Bronchial epithelial cell (primary cell): ENCODE measurements at regions not wholly inside any gene's neighbourhood (a gene's known extent, or its start where the extent isn't known, plus 50 kb on each side); places are given as distances from the start of the nearest gene placed in this dataset.
A peak's percentile ranks its signal among the peaks of the same experiment; 100 is the strongest.

ENCODE experiments used
- DNase-seq: peaks from one replicate; pipeline ENCODE4 v3.0.0-alpha.2; 2010; ENCODE audit warnings: low read depth
- FAIRE-seq: peaks from 2 replicates; lab custom pipeline; 2011; peaks lifted over from hg19 to GRCh38; lab: Jason Lieb, UNC
- H3K27me3 ChIP-seq: 2 replicates; pipeline ENCODE4 v1.5.1; 2011; ENCODE audit warnings: low read length; ENCODE audit not compliant: control insufficient read depth, insufficient read depth
- H3K36me3 ChIP-seq: 2 replicates; pipeline ENCODE4 v1.5.1; 2011; ENCODE audit warnings: low read length; ENCODE audit not compliant: control insufficient read depth, insufficient read depth
- H3K4me3 ChIP-seq: 2 replicates; pipeline ENCODE4 v1.5.1; 2011; ENCODE audit warnings: mild to moderate bottlenecking, low read depth, low read length, control low read depth
- CTCF ChIP-seq: IDR thresholded peaks from 2 replicates; pipeline ENCODE4 v1.5.1; 2011; ENCODE audit warnings: mild to moderate bottlenecking, moderate library complexity, low read length, control low read depth, inconsistent platforms; ENCODE audit not compliant: insufficient read depth, severe bottlenecking

- FAIRE-seq (no peak), DNase-seq (no peak)
- Histone ChIP-seq H3K4me3 (no peak overlapping the region), H3K27me3 (no peaks in the 10 kb centered on the region), H3K36me3 (no peaks in the 10 kb centered on the region)
- no peak for TF ChIP-seq CTCF
Observed at GRCh38 chr12:47378222-47378582, 298.4 kb upstream of the AMIGO2 start.

GRCh38 chr12:47377414-47378221 lies 297.9 kb upstream of the AMIGO2 start:
- DNase-seq (peak; percentile 87), FAIRE-seq (no peak)
- TF ChIP-seq CTCF: no peak
- H3K4me3 ChIP-seq: no peak overlapping the region
- no peaks in the 10 kb centered on the region for H3K36me3 ChIP-seq
- H3K27me3 ChIP-seq: no peaks in the 10 kb centered on the region

GRCh38 chr12:47376927-47377326 lies 297.2 kb upstream of the AMIGO2 start:
- Histone ChIP-seq H3K4me3 (no peak overlapping the region), H3K27me3 (no peaks in the 10 kb centered on the region), H3K36me3 (no peaks in the 10 kb centered on the region)
- DNase-seq (no peak), FAIRE-seq (no peak)
- no peak for TF ChIP-seq CTCF

GRCh38 chr12:47373554-47374150 lies 293.9 kb upstream of the AMIGO2 start:
- Histone ChIP-seq H3K4me3 (no peak overlapping the region), H3K36me3 (no peaks in the 10 kb centered on the region), H3K27me3 (no peaks in the 10 kb centered on the region)
- TF ChIP-seq CTCF: no peak
- DNase-seq (no peak), FAIRE-seq (no peak)

- Histone ChIP-seq H3K36me3 (no peaks in the 10 kb centered on the region), H3K27me3 (no peaks in the 10 kb centered on the region), H3K4me3 (no peak overlapping the region)
- TF ChIP-seq CTCF: no peak
- DNase-seq: peak; percentile 42
- FAIRE-seq: no peak
Observed at GRCh38 chr12:47370421-47370820, 290.7 kb upstream of the AMIGO2 start.
